Central memory CD8-positive, alpha-beta T cell (primary cell): ENCODE measurements at regions not wholly inside any gene's neighbourhood (a gene's known extent, or its start where the extent isn't known, plus 50 kb on each side); places are given as distances from the start of the nearest gene placed in this dataset.

Experiments
- ATAC-seq: fragments of 150-1000 bp; cut with Tn5 transposase; replicated peaks from 2 replicates; pipeline ENCODE4 v1.10.0; 2022; ENCODE audit warnings: mild to moderate bottlenecking, moderate FRiP score, moderate number of reproducible peaks; ENCODE audit not compliant: poor library complexity, severe bottlenecking; ENCODE audit errors: extremely low read depth
- DNase-seq, 2 donors: peaks; one replicate each; pipeline ENCODE4 v3.0.0; 2021; ENCODE audit warnings: low spot score in 2 of 2
- H3K27ac Mint-ChIP-seq: one replicate; pipeline ENCODE4 v1.8.0; 2022; ENCODE audit warnings: low read depth, mild to moderate bottlenecking, moderate library complexity, mixed read lengths
- H3K27me3 Mint-ChIP-seq: one replicate; pipeline ENCODE4 v1.8.0; 2022; ENCODE audit warnings: mixed read lengths
- H3K36me3 Mint-ChIP-seq: one replicate; pipeline ENCODE4 v1.8.0; 2022; ENCODE audit warnings: mild to moderate bottlenecking, moderate library complexity, mixed read lengths; ENCODE audit not compliant: insufficient read depth
- H3K4me1 Mint-ChIP-seq: one replicate; pipeline ENCODE4 v1.8.0; 2022; ENCODE audit warnings: mixed read lengths
- H3K4me3 Mint-ChIP-seq: one replicate; pipeline ENCODE4 v1.8.0; 2022; ENCODE audit warnings: mild to moderate bottlenecking, moderate library complexity, mixed read lengths
- H3K9me3 Mint-ChIP-seq: one replicate; pipeline ENCODE4 v1.8.0; 2022; ENCODE audit warnings: mixed read lengths

GRCh38 chr22:23522623-23523251, 57.4 kb downstream of the IGLL1 start:
- ATAC-seq (peak; percentile 23), DNase-seq (no peak)
- H3K4me3 Mint-ChIP-seq = peak overlapping the region; percentile 65
- H3K27ac Mint-ChIP-seq = no peak overlapping the region
- H3K36me3 Mint-ChIP-seq = peaks cover 7% of the 10 kb centered on the region
- peaks cover 25% of the 10 kb centered on the region for H3K27me3 Mint-ChIP-seq
- H3K4me1 Mint-ChIP-seq = no peaks in the 10 kb centered on the region
- H3K9me3 Mint-ChIP-seq = no peaks in the 10 kb centered on the region

GRCh38 chr22:23521441-23522113, 58.5 kb downstream of the IGLL1 start:
- H3K9me3 Mint-ChIP-seq = no peaks in the 10 kb centered on the region
- H3K27me3 Mint-ChIP-seq = peaks cover 30% of the 10 kb centered on the region
- no peaks in the 10 kb centered on the region for H3K4me1 Mint-ChIP-seq
- ATAC-seq (peak; percentile 90), DNase-seq (peak; percentile 61 to 63)
- H3K36me3 Mint-ChIP-seq = peaks cover 7% of the 10 kb centered on the region
- no peak overlapping the region for H3K27ac Mint-ChIP-seq
- H3K4me3 Mint-ChIP-seq = peak overlapping the region; percentile 65

- H3K36me3 Mint-ChIP-seq = peaks cover 7% of the 10 kb centered on the region
- peak overlapping the region; percentile 65 for H3K4me3 Mint-ChIP-seq
- no peak for DNase-seq
- ATAC-seq = no peak
- no peaks in the 10 kb centered on the region for H3K9me3 Mint-ChIP-seq
- H3K27ac Mint-ChIP-seq = no peak overlapping the region
- peaks cover 30% of the 10 kb centered on the region for H3K27me3 Mint-ChIP-seq
- no peaks in the 10 kb centered on the region for H3K4me1 Mint-ChIP-seq
These were observed 59.1 kb downstream of the IGLL1 start for GRCh38 chr22:23520863-23521440.

GRCh38 chr22:23519442-23520157, 60.5 kb downstream of the IGLL1 start:
- Mint-ChIP-seq H3K4me3 (no peak overlapping the region), H3K4me1 (no peaks in the 10 kb centered on the region), H3K9me3 (no peaks in the 10 kb centered on the region)

GRCh38 chr22:23518376-23519187, 61.5 kb downstream of the IGLL1 start:
- peaks cover 37% of the 10 kb centered on the region for H3K27me3 Mint-ChIP-seq
- H3K27ac Mint-ChIP-seq = no peak overlapping the region

More at GRCh38 chr22:23519442-23520157, 60.5 kb downstream of the IGLL1 start:
- Mint-ChIP-seq H3K27me3 (peaks cover 33% of the 10 kb centered on the region), H3K36me3 (peaks cover 7% of the 10 kb centered on the region), H3K27ac (no peak overlapping the region)
- no peak for DNase-seq
- no peak for ATAC-seq

GRCh38 chr22:23517804-23518375, 62.2 kb downstream of the IGLL1 start:
- H3K4me3 Mint-ChIP-seq = no peak overlapping the region
- ATAC-seq (no peak), DNase-seq (no peak)
- no peak overlapping the region for H3K27ac Mint-ChIP-seq
- peaks cover 7% of the 10 kb centered on the region for H3K36me3 Mint-ChIP-seq
- H3K9me3 Mint-ChIP-seq = no peaks in the 10 kb centered on the region
- peaks cover 37% of the 10 kb centered on the region for H3K27me3 Mint-ChIP-seq
- no peaks in the 10 kb centered on the region for H3K4me1 Mint-ChIP-seq

More at GRCh38 chr22:23518376-23519187, 61.5 kb downstream of the IGLL1 start:
- Mint-ChIP-seq H3K4me1 (no peaks in the 10 kb centered on the region), H3K4me3 (no peak overlapping the region), H3K36me3 (peaks cover 7% of the 10 kb centered on the region), H3K9me3 (no peaks in the 10 kb centered on the region)
- DNase-seq (no peak), ATAC-seq (no peak)

GRCh38 chr22:23516304-23516703, 63.8 kb downstream of the IGLL1 start:
- DNase-seq (no peak), ATAC-seq (no peak)
- Mint-ChIP-seq H3K27me3 (peaks cover 37% of the 10 kb centered on the region), H3K4me3 (no peak overlapping the region), H3K4me1 (no peaks in the 10 kb centered on the region), H3K36me3 (peaks cover 5% of the 10 kb centered on the region), H3K9me3 (no peaks in the 10 kb centered on the region), H3K27ac (no peak overlapping the region)

- peaks cover 30% of the 10 kb centered on the region for H3K27me3 Mint-ChIP-seq
These were observed 65.6 kb downstream of the IGLL1 start for GRCh38 chr22:23514322-23515038.

GRCh38 chr22:23513705-23514104, 66.4 kb downstream of the IGLL1 start:
- Mint-ChIP-seq H3K4me1 (no peaks in the 10 kb centered on the region), H3K4me3 (no peak overlapping the region), H3K36me3 (no peaks in the 10 kb centered on the region), H3K9me3 (no peaks in the 10 kb centered on the region), H3K27me3 (peaks cover 22% of the 10 kb centered on the region), H3K27ac (no peak overlapping the region)
- ATAC-seq = no peak
- DNase-seq = no peak

More at GRCh38 chr22:23514322-23515038, 65.6 kb downstream of the IGLL1 start:
- no peak overlapping the region for H3K27ac Mint-ChIP-seq
- no peak for DNase-seq
- H3K4me3 Mint-ChIP-seq = no peak overlapping the region
- H3K4me1 Mint-ChIP-seq = no peaks in the 10 kb centered on the region
- no peak for ATAC-seq
- H3K36me3 Mint-ChIP-seq = no peaks in the 10 kb centered on the region
- no peaks in the 10 kb centered on the region for H3K9me3 Mint-ChIP-seq

- no peak overlapping the region for H3K4me3 Mint-ChIP-seq
- no peak overlapping the region for H3K27ac Mint-ChIP-seq
- no peaks in the 10 kb centered on the region for H3K9me3 Mint-ChIP-seq
- ATAC-seq (no peak), DNase-seq (no peak)
- no peaks in the 10 kb centered on the region for H3K36me3 Mint-ChIP-seq
- no peaks in the 10 kb centered on the region for H3K4me1 Mint-ChIP-seq
- H3K27me3 Mint-ChIP-seq = peaks cover 16% of the 10 kb centered on the region
These were observed 67.0 kb downstream of the IGLL1 start for GRCh38 chr22:23513133-23513532.

- peaks cover 12% of the 10 kb centered on the region for H3K27me3 Mint-ChIP-seq
- no peak overlapping the region for H3K27ac Mint-ChIP-seq
- no peak for DNase-seq
- H3K9me3 Mint-ChIP-seq = no peaks in the 10 kb centered on the region
- no peak for ATAC-seq
- no peak overlapping the region for H3K4me3 Mint-ChIP-seq
- no peaks in the 10 kb centered on the region for H3K36me3 Mint-ChIP-seq
- H3K4me1 Mint-ChIP-seq = no peaks in the 10 kb centered on the region
These were observed 67.4 kb downstream of the IGLL1 start for GRCh38 chr22:23512721-23513120.
